Urinary bladder (tissue), 3 donors: ENCODE measurements at regions not wholly inside any gene's neighbourhood (a gene's known extent, or its start where the extent isn't known, plus 50 kb on each side); places are given as distances from the start of the nearest gene placed in this dataset.
"Not testable (repeated sequence)": the region's sequence is repeated elsewhere in the genome, so short reads cannot be mapped to it uniquely, and the experiment has no call there.

ENCODE experiments used
- DNase-seq: peaks from one replicate; pipeline ENCODE4 v3.0.0-alpha.2; 2015; ENCODE audit errors: extremely low spot score
- H3K27ac ChIP-seq: one replicate; pipeline ENCODE4 v1.5.1; 2013; ENCODE audit warnings: low read depth, mild to moderate bottlenecking, moderate library complexity
- H3K36me3 ChIP-seq: one replicate; pipeline ENCODE4 v1.6.1; 2013; ENCODE audit warnings: mild to moderate bottlenecking, moderate library complexity; ENCODE audit not compliant: insufficient read depth
- H3K4me1 ChIP-seq: one replicate; pipeline ENCODE4 v1.6.1; 2013; ENCODE audit warnings: mild to moderate bottlenecking, moderate library complexity; ENCODE audit not compliant: insufficient read depth
- H3K4me3 ChIP-seq: one replicate; pipeline ENCODE4 v1.5.1; 2013; ENCODE audit warnings: low read depth, low read length
- WGBS: extraction: QIAGEN DNeasy Blood & Tissue Kit; methylation state at CpG from one replicate; pipeline ENCODE4 v1.1.7; 2013; 5-methylcytosine and 5-hydroxymethylcytosine counted together
- donor health status: healthy with polysubstance abuse.
- donor health status: healthy.

DNA sequence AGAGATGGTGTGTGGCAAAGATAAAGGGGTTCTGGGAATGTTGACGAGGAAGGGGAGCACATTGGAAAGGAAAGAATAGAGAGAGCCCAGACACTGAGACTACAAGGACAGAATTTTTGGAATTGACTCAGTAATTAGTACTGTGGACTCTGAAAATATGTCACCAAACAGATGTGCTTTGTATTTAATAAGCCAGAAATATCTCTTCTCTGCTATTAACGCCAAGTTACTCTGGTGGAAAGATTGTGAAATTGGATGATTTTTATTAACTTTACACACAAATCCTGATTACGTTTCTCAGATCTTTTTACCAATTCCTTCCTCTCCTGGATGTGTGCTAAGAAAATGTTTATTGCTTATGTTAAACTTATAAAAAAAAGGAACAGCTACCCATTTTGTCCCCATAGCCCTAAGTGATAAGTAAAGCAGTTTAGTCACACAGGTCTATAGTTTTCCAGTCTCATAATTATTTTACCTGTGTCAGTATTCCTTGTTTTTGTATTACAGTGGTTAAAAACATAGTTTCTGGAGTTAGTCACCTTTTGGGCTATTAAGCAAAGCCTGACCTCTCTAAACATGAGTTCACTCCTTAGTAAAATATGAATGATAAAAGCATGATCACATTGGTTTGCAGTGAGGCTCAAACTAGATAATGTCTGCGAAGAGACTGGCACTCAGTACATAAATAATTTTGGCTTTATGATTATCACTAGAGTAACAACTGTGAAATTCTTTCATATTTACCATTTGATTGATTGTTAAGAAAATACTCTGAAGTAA lies 1068.3 kb downstream of the STIM2 start:
- DNase-seq = no peak
- H3K27ac ChIP-seq = no peak overlapping the region
- H3K4me1 ChIP-seq = no peaks in the 10 kb centered on the region
- no peak overlapping the region for H3K4me3 ChIP-seq
- no peaks in the 10 kb centered on the region for H3K36me3 ChIP-seq
- 49% methylated on average over 4 of the region's 4 CpGs for WGBS

DNA sequence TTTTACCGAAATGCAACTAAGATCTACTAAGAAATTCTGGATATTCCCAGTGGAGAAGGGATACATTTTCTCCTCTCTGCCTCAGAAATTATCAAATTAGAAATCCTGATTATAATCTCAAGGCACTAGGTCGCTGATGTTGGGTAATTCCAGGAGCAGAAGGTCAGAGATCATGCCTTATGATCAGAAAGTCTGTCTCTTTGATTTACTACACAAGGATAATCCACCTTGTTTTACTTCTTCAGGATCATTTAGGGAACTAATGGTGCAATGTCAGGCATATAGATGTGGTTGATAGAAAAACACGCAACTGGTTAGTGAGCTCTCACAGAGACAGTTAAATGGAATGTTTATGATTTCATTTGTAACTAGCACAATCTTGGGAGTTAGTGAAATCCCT lies 1069.7 kb downstream of the STIM2 start:
- H3K4me1 ChIP-seq = no peaks in the 10 kb centered on the region
- H3K36me3 ChIP-seq = no peaks in the 10 kb centered on the region
- H3K4me3 ChIP-seq = no peak overlapping the region
- no peak overlapping the region for H3K27ac ChIP-seq
- WGBS = 70% methylated on average over 3 of the region's 3 CpGs
- DNase-seq = no peak

DNA sequence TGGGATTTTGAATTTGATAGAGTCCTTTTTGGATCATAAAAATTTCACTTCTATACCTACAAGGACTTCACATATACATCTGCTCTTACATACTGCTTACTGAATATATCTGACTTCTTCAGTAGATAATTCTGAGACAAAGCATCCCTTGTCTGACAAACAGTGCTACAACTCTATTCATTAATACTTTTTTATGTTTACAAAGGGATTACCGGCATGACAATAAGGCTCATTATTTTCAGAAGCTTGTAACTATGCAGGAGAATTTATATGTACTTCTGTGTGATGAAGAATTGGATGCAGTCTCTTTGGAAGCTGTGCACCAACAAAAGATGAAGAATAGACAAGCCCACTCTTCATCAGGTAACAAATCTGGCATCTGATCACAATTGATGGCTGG lies 1070.3 kb downstream of the STIM2 start:
- 94% methylated on average over 1 of the region's 1 CpG for WGBS
- H3K36me3 ChIP-seq = no peaks in the 10 kb centered on the region
- no peak overlapping the region for H3K4me3 ChIP-seq
- no peaks in the 10 kb centered on the region for H3K4me1 ChIP-seq
- H3K27ac ChIP-seq = no peak overlapping the region
- no peak for DNase-seq

DNA sequence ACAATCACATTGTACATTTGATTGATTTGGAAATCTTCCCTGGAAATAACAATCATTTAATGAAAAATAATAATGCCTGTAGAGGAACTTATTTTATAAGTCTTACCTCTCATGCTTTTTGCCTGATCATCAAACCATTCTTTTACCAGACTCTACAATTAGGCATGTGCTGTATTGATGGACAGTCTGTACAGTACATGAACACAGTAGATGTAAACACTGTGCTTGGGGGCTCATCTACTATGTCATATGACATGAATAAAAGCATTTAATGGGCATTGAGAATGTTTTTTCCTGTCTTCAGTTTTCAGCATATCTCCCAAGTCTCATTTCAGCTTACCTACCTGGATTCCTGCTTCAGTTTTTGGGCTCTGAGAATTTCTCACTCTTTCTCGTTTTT lies 1070.9 kb downstream of the STIM2 start:
- WGBS = 70% methylated on average over 1 of the region's 1 CpG
- Histone ChIP-seq H3K36me3 (no peaks in the 10 kb centered on the region), H3K27ac (no peak overlapping the region), H3K4me1 (no peaks in the 10 kb centered on the region), H3K4me3 (no peak overlapping the region)
- no peak for DNase-seq

DNA sequence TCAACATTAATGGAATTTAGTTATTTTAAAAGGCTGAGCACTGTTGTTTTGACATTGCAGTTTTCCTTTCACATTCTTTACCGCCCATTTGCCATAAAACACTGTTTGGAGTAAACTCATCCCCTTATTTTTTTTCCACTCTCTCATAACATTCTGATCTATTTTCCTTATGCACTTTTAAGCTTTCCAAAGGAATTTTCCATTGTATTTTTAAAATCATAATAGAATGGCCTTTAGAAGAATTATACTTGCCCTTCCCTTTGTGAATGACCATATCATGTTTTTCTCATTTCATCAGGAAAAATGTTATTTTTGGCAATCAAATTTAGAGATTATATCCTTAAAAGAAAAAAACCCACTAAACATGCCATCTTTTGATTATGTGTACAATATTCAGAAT lies 1074.2 kb downstream of the STIM2 start:
- no peaks in the 10 kb centered on the region for H3K36me3 ChIP-seq
- no peak overlapping the region for H3K4me3 ChIP-seq
- 62% methylated on average over 1 of the region's 1 CpG for WGBS
- H3K27ac ChIP-seq = no peak overlapping the region
- H3K4me1 ChIP-seq = no peaks in the 10 kb centered on the region
- no peak for DNase-seq

DNA sequence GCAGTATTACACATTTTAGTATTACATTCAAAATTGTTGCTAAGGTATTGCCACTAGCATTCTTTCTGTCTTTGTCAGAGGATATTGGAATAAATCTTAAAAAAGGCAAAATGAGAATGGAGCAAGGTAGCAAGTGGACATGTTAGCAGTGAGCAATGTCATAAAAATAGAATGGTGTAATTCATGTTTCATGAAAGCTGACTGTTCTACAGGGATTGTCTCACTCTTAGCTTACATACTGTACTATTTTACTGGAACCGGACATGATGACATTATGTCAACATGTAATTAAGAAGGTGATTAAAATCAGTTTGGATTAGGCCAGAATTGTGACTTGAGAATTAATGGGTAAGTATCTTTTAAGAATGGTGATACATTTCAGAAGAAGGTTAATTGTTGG lies 1086.2 kb downstream of the STIM2 start:
- no peaks in the 10 kb centered on the region for H3K4me1 ChIP-seq
- H3K36me3 ChIP-seq = no peaks in the 10 kb centered on the region
- 96% methylated on average over 1 of the region's 1 CpG for WGBS
- no peak overlapping the region for H3K27ac ChIP-seq
- no peak for DNase-seq
- no peak overlapping the region for H3K4me3 ChIP-seq

DNA sequence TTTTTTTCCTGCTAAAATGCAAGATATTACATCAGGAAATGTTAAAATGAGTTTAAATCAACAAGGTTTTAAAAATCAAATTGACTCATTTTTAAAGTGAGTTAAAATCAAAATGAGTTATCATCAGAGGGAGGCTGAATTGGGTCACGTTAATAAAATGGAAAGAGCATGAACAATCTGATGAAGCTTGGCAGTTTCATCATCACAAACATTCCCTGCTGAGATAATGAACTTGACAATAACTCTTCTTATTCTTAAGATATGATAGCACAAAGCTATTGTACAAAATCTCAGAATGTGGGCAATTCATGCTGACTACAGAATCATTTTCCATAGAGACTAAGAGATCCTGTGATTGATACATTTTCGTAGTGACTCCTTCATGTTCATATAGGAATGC lies 1086.7 kb downstream of the STIM2 start:
- WGBS = 87% methylated on average over 2 of the region's 2 CpGs
- Histone ChIP-seq H3K36me3 (no peaks in the 10 kb centered on the region), H3K4me3 (no peak overlapping the region), H3K27ac (no peak overlapping the region), H3K4me1 (no peaks in the 10 kb centered on the region)
- no peak for DNase-seq

DNA sequence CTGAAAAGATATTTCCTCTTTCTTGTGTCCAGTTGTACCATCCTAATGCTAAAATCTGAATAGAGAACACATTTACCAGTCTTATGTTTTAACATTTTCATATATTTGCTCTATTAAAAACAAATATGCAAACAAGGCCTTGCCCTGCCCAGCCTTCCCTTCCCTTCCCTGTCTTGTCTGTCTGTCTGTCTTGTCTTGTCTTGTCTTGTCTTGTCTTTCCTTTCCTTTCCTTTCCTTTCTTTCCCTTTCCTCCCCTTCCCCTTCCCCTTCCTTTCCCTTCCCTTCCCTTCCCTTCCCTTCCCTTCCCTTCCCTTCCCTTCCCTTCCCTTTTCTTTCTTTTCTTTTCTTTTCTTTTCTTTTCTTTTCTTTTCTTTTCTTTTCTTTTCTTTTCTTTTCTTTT lies 1103.5 kb downstream of the STIM2 start:
- Histone ChIP-seq H3K4me3 (no peak overlapping the region), H3K36me3 (no peaks in the 10 kb centered on the region), H3K4me1 (no peaks in the 10 kb centered on the region), H3K27ac (no peak overlapping the region)
- no peak for DNase-seq

DNA sequence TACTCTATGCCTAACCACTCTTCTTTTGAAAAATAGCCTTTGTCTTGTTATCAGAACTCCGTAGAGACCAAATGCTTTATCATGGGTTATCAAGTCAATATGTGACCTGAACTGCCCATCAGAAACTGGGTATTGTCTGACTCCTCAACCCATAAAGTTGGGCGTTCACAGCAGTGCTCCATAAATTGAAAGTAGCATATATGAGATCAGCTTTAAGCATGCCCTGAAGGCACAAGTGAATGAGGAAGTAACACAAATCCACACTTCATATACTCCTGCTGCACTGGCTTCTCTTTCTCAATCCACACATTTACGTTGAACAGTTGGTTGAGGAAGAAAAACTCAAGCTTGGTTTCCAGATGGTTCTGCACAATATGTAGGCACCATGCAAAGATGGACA lies 1106.0 kb downstream of the STIM2 start:
- Histone ChIP-seq H3K36me3 (no peaks in the 10 kb centered on the region), H3K4me3 (no peak overlapping the region), H3K27ac (no peak overlapping the region), H3K4me1 (no peaks in the 10 kb centered on the region)
- no peak for DNase-seq
- WGBS = 75% methylated on average over 3 of the region's 3 CpGs

DNA sequence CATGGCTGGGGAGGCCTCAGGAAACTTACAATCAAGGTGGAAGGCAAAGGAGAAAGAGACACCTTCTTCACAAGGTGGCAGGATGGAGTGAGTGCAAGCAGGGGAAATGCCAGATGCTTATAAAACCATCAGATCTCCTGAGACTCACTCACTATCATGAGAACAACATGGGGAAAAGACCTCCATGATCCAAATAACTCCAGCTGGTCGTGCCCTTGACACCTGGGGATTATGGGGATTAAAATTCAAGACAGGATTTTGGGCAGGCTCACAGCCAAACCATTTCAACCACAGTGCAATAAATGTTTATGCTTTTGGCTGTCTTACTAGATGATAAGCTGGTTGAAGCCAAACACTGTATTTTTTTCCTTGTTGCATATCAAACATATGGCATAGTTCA lies 1112.4 kb downstream of the STIM2 start:
- no peak for DNase-seq
- Histone ChIP-seq H3K4me1 (no peaks in the 10 kb centered on the region), H3K4me3 (no peak overlapping the region), H3K27ac (no peak overlapping the region), H3K36me3 (no peaks in the 10 kb centered on the region)
- 14% methylated on average over 1 of the region's 1 CpG for WGBS

DNA sequence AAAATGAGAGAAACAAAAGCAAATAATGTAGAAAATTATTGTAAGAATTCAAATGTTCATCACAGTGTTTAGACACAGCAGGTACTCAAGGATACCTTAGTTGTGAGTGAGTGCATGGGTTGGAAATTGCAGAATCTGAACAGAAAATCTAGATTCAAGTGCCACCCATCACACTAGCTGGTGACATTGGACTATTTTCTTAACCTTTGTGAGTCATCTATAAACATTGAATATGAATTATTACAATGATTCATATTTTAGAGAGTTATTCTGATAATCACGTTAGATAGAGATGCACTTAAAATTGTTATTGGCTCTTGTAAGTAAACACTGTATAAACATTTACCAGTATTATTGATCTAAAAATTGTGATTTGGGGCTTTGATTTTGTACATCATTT lies 1113.1 kb downstream of the STIM2 start:
- WGBS = 28% methylated on average over 1 of the region's 1 CpG
- Histone ChIP-seq H3K4me1 (no peaks in the 10 kb centered on the region), H3K36me3 (no peaks in the 10 kb centered on the region), H3K27ac (no peak overlapping the region), H3K4me3 (no peak overlapping the region)
- DNase-seq = no peak

DNA sequence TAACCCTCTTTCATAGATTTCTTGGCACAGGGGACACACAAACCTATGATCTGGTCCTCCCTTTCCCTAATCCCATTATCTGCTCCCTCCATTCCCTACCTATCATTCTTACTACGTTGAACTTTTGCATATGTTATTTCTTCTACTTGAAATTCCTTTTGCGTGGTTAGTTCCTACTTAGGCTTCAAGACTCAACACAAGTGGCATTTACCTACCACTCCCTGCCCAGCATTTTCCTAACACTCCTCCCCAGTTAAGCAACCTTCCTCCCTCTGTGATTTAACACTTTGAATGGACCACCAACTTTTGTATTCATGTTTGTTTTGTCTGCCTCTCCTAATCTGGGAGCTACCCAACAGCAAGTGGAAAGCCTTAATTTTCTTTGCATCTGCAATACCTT lies 1113.7 kb downstream of the STIM2 start:
- WGBS = 89% methylated on average over 2 of the region's 2 CpGs
- Histone ChIP-seq H3K4me3 (no peak overlapping the region), H3K36me3 (no peaks in the 10 kb centered on the region), H3K4me1 (no peaks in the 10 kb centered on the region), H3K27ac (no peak overlapping the region)
- DNase-seq = no peak

DNA sequence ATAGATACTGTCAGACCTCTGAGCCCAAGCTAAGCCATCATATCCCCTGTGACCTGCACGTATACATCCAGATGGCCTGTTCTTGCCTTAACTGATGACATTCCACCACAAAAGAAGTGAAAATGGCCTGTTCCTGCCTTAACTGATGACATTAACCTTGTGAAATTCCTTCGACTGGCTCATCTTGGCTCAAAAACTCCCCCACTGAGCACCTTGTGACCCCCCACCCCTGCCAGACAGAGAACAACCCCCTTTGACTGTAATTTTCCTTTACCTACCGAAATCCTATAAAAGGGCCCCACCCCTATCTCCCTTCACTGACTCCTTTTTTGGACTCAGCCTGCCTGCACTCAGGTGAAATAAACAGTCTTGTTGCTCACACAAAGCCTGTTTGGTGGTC lies 1114.2 kb downstream of the STIM2 start:
- not testable (repeated sequence) for H3K27ac ChIP-seq, DNase-seq, H3K4me3 ChIP-seq, H3K4me1 ChIP-seq, H3K36me3 ChIP-seq
- WGBS = 86% methylated on average over 3 of the region's 3 CpGs

DNA sequence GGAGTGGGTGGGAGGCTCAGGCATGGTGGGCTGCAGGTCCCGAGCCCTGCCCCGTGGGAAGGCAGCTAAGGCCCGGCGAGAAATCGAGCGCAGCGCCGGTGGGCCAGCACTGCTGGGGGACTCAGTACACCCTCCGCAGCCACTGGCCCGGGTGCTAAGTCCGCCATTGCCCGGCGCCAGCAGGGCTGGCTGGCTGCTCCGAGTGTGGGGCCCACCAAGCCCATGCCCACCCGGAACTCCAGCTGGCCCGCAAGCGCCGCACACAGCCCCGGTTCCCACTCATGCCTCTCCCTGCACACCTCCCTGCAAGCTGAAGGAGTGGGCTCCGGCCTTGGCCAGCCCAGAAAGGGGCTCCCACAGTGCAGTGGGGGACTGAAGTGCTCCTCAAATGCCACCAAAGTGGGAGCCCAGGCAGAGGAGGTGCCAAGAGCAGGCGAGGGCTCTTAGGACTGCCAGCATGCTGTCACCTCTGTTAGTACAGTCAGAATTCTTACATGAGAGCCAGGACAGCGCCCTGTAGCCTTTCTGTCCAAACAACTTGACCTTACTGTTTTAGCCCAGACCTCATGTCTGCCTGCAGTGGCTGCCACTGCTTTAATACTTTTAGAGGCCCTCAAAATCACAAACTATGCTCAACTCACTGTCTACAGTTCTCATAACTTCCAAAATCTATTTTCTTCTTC lies 1117.9 kb downstream of the STIM2 start:
- H3K36me3 ChIP-seq, H3K27ac ChIP-seq, H3K4me1 ChIP-seq, H3K4me3 ChIP-seq, DNase-seq: not testable (repeated sequence)
- 90% methylated on average over 14 of the region's 22 CpGs for WGBS
